Body of pancreas (tissue), 4 donors: ENCODE measurements at regions not wholly inside any gene's neighbourhood (a gene's known extent, or its start where the extent isn't known, plus 50 kb on each side); places are given as distances from the start of the nearest gene placed in this dataset.

Experiments
- ATAC-seq: fragments of 150-250 bp; one replicate; pipeline ENCODE4 v1.9.1; 2016
- DNase-seq, 4 donors: peaks; one replicate each; pipeline ENCODE4 v3.0.0-alpha.2; 2019
- H3K27ac ChIP-seq, 4 donors: fragments of 200-600 bp; sonication (generic); 1 replicate in 3 of 4; 2 replicates in 1 of 4; pipeline versions ENCODE4 v1.5.1 to v1.6.1; 2016 to 2019; ENCODE audit warnings: mild to moderate bottlenecking in 1 of 4, mixed read lengths in 1 of 4, moderate library complexity in 1 of 4
- H3K27me3 ChIP-seq, 2 donors: fragments of 200-600 bp; sonication (generic); one replicate each; pipeline ENCODE4 v1.6.0; 2016; ENCODE audit warnings: mild to moderate bottlenecking in 1 of 2
- H3K36me3 ChIP-seq, 2 donors: fragments of 200-600 bp; sonication (generic); replicated peaks in 1 of 2; 2 replicates each; pipeline ENCODE4 v1.5.1; 2016; ENCODE audit warnings: low read depth in 2 of 2; ENCODE audit not compliant: insufficient read depth in 1 of 2
- H3K4me1 ChIP-seq: fragments of 200-600 bp; sonication (generic); one replicate; pipeline ENCODE4 v1.6.0; 2016
- H3K4me3 ChIP-seq, 2 donors: fragments of 200-600 bp; sonication (generic); 1 replicate in 1 of 2; 2 replicates in 1 of 2; pipeline ENCODE4 v1.5.1; 2016 to 2019
- H3K9me3 ChIP-seq, 3 donors: fragments of 200-600 bp; sonication (generic); 1 replicate in 2 of 3; 2 replicates in 1 of 3; pipeline ENCODE4 v1.5.1; 2016
- CTCF ChIP-seq, 7 experiments: fragments of 450-650 bp in 4 of 7; fragments of 200-600 bp in 3 of 7; sonication (generic) in 3 of 7; IDR thresholded peaks; one replicate each; pipeline ENCODE4 v1.5.1; 2016 to 2019; ENCODE audit warnings: antibody characterized with exemption in 7 of 7
- POLR2A ChIP-seq, 3 donors: fragments of 450-650 bp; IDR thresholded peaks; one replicate each; pipeline ENCODE4 v1.6.1; 2016; ENCODE audit warnings: antibody characterized with exemption in 3 of 3, mild to moderate bottlenecking in 2 of 3
- WGBS, 2 donors: methylation state at CpG; one replicate each; pipeline ENCODE4 v1.1.5; 2017; 5-methylcytosine and 5-hydroxymethylcytosine counted together
- intact Hi-C: fragments of 100-400 bp; cut with DNase I; formaldehyde crosslinking; loops from one replicate; pipeline ENCODE4 v1.15.1; 2023

- H3K4me3 ChIP-seq, result no peak overlapping the region
- intact Hi-C loops, result no loop called here
- no peak for ATAC-seq
- H3K27ac ChIP-seq, result no peak overlapping the region
- no peaks in the 10 kb centered on the region for H3K4me1 ChIP-seq
- H3K27me3 ChIP-seq, result no peaks in the 10 kb centered on the region
- no peak for TF ChIP-seq POLR2A (IDR thresholded peaks at IDR 0.05)
- no peak for TF ChIP-seq CTCF (IDR thresholded peaks at IDR 0.05)
- no peaks in the 10 kb centered on the region for H3K9me3 ChIP-seq
- no peaks in the 10 kb centered on the region for H3K36me3 ChIP-seq
- WGBS, 2 donors, result 68 to 70% methylated on average over 6 of the region's 6 CpGs
- DNase-seq, result no peak
Observed at GRCh38 chr4:123786163-123786915, 389.7 kb downstream of the SPRY1 start.

- H3K27me3 ChIP-seq, result no peaks in the 10 kb centered on the region
- WGBS, 2 donors, result 63 to 70% methylated on average over 3 of the region's 3 CpGs
- no peaks in the 10 kb centered on the region for H3K4me1 ChIP-seq
- intact Hi-C loops, result no loop called here
- H3K36me3 ChIP-seq, result no peaks in the 10 kb centered on the region
- TF ChIP-seq CTCF (IDR thresholded peaks at IDR 0.05) (no peak), POLR2A (IDR thresholded peaks at IDR 0.05) (no peak)
- peak in 3 of 4 donors; percentile 4 to 19 (median 16) for DNase-seq
- ATAC-seq, result no peak
- H3K27ac ChIP-seq, result no peak overlapping the region
- H3K4me3 ChIP-seq, result no peak overlapping the region
- no peaks in the 10 kb centered on the region for H3K9me3 ChIP-seq
Observed at GRCh38 chr4:123786920-123787319, 390.3 kb downstream of the SPRY1 start.

GRCh38 chr4:123787512-123788080, 391.0 kb downstream of the SPRY1 start:
- Histone ChIP-seq H3K4me3 (no peak overlapping the region), H3K27me3 (no peaks in the 10 kb centered on the region), H3K4me1 (no peaks in the 10 kb centered on the region), H3K36me3 (no peaks in the 10 kb centered on the region), H3K9me3 (no peaks in the 10 kb centered on the region), H3K27ac (no peak overlapping the region)
- no peak for DNase-seq
- WGBS, 2 donors, result 95% methylated on average over 4 of the region's 4 CpGs
- ATAC-seq, result no peak
- no peak for TF ChIP-seq POLR2A (IDR thresholded peaks at IDR 0.05)
- TF ChIP-seq CTCF (IDR thresholded peaks at IDR 0.05), result no peak
- intact Hi-C loops, result no loop called here

DNA sequence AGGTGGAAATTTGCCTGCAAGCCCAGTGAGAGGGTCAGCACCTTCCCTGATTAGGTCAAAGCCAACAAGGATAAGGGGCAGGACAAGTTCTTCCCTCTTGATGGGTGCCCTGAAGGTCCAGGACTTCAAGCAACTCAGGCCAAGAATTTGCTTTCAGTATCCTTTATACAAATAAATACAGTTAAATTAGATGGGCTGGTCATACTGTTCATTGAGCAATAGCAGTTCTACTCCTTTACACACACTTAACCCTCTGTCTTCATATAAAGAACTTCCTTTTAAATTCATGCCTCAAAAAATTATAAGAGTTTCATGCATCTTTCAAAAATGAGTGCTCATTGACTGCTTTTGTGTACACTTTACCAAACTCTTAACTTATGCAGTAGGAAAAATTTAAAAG, 392.0 kb downstream of the SPRY1 start:
- H3K4me3 ChIP-seq, result no peak overlapping the region
- DNase-seq (no peak), ATAC-seq (no peak)
- intact Hi-C loops, result no loop called here
- H3K4me1 ChIP-seq, result no peaks in the 10 kb centered on the region
- TF ChIP-seq CTCF (IDR thresholded peaks at IDR 0.05) (no peak), POLR2A (IDR thresholded peaks at IDR 0.05) (no peak)
- no peaks in the 10 kb centered on the region for H3K27me3 ChIP-seq
- H3K9me3 ChIP-seq, result no peaks in the 10 kb centered on the region
- H3K27ac ChIP-seq, result no peak overlapping the region
- no peaks in the 10 kb centered on the region for H3K36me3 ChIP-seq

DNA sequence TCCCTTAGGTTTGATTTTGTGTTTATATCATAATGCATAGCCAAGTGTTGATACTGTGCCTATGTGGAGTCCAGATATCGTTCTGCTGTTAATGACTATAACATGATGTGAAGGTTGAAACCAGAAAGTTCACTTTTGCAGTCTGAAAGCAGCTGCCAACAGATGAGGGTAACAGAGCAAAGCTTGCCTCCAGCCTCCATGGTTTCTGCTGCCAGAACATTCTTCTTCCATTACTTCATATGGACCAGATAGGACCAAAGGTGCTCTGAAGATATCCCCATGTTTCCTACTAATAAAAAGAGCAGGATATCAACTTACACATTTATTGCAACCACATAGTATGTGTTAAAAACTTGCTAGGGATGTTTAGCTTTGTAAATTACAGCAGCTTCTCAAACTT, 394.1 kb downstream of the SPRY1 start:
- Histone ChIP-seq H3K9me3 (no peaks in the 10 kb centered on the region), H3K27me3 (no peaks in the 10 kb centered on the region), H3K4me3 (no peak overlapping the region), H3K4me1 (no peaks in the 10 kb centered on the region), H3K36me3 (no peaks in the 10 kb centered on the region), H3K27ac (no peak overlapping the region)
- no peak for DNase-seq
- TF ChIP-seq CTCF (IDR thresholded peaks at IDR 0.05) (no peak), POLR2A (IDR thresholded peaks at IDR 0.05) (no peak)
- 46 to 67% methylated on average over 1 of the region's 1 CpG for WGBS, 2 donors
- intact Hi-C loops, result no loop called here
- no peak for ATAC-seq
